A673 (cell line): ENCODE measurements at regions not wholly inside any gene's neighbourhood (a gene's known extent, or its start where the extent isn't known, plus 50 kb on each side); places are given as distances from the start of the nearest gene placed in this dataset.
"Not testable (repeated sequence)": the region's sequence is repeated elsewhere in the genome, so short reads cannot be mapped to it uniquely, and the experiment has no call there.

Experiments
- BruUV-seq: library from RNA; stranded (reverse); fragments of 400-500 nt; replicated peaks from 2 replicates; lab custom pipeline; 2021; lab: Mats Ljungman, UMichigan
- CTCF ChIA-PET: fragments of 300-600 bp; sonication (Branson Sonifier 250); formaldehyde crosslinking; loops from one replicate; lab custom pipeline; 2022; ENCODE audit warnings: antibody characterized with exemption; lab: Charles Lee
- POLR2A ChIA-PET: fragments of 300-600 bp; sonication (Branson Sonifier 250); formaldehyde crosslinking; loops from one replicate; lab custom pipeline; 2022; ENCODE audit warnings: antibody characterized with exemption; ENCODE audit not compliant: low non-redundant PET; lab: Charles Lee
- DNase-seq: peaks from one replicate; pipeline ENCODE4 v3.0.0-alpha.2; 2015; ENCODE audit warnings: low spot score
- H3K27ac ChIP-seq: fragments of 200-600 bp; sonication (generic); 2 replicates; pipeline ENCODE4 v1.5.1; 2016; ENCODE audit warnings: mixed run types, low read depth, mild to moderate bottlenecking, mixed read lengths, antibody characterized with exemption, low read length; ENCODE audit not compliant: poor library complexity, severe bottlenecking
- H3K27me3 ChIP-seq: fragments of 200-600 bp; sonication (generic); replicated peaks from 2 replicates; pipeline ENCODE4 v1.6.1; 2017; ENCODE audit warnings: mixed run types, low read depth, mild to moderate bottlenecking, mixed read lengths, antibody characterized with exemption, low read length; ENCODE audit not compliant: insufficient read depth, poor library complexity
- H3K36me3 ChIP-seq: fragments of 200-600 bp; sonication (generic); 2 replicates; pipeline ENCODE4 v1.6.1; 2016; ENCODE audit warnings: mixed run types, mild to moderate bottlenecking, mixed read lengths, antibody characterized with exemption, low read length; ENCODE audit not compliant: insufficient read depth, poor library complexity, severe bottlenecking
- H3K4me1 ChIP-seq: fragments of 200-600 bp; sonication (generic); 2 replicates; pipeline ENCODE4 v1.6.1; 2017; ENCODE audit warnings: mixed run types, mild to moderate bottlenecking, mixed read lengths, antibody characterized with exemption, low read length; ENCODE audit not compliant: insufficient read depth, poor library complexity, severe bottlenecking
- H3K4me3 ChIP-seq: fragments of 200-600 bp; sonication (generic); 2 replicates; pipeline ENCODE4 v1.5.1; 2016; ENCODE audit warnings: low read depth, mixed run types, mild to moderate bottlenecking, mixed read lengths, low read length; ENCODE audit not compliant: poor library complexity, severe bottlenecking
- H3K9me3 ChIP-seq: fragments of 200-600 bp; sonication (generic); 2 replicates; pipeline ENCODE4 v1.6.1; 2016; ENCODE audit warnings: mixed run types, low read depth, mild to moderate bottlenecking, mixed read lengths, antibody characterized with exemption, low read length; ENCODE audit not compliant: poor library complexity, severe bottlenecking
- intact Hi-C: fragments of 100-400 bp; cut with micrococcal nuclease; formaldehyde crosslinking; loops from one replicate; pipeline ENCODE4 v1.10.0; 2022; ENCODE audit not compliant: unreplicated experiment

DNA sequence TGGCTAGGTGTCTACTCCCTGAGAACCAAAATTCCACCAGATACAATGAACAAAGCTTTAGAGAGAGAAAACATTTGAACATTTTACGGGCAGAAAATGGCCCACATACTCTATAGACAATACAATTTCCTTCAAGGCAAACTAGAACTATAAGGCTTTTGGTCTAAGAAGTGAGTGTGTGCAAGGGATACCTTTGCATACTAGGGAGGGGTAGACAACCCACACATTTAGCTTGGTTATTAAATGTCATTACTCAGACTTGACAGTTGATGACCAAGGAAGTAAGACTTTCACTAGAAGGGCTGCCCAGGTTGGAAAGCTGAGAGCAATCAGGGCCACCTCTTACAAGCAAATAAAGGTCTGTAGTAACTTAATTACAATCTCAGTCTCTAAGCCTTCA, 64.0 kb upstream of the PLEKHM1 start:
- POLR2A ChIA-PET = not testable (repeated sequence)

DNA sequence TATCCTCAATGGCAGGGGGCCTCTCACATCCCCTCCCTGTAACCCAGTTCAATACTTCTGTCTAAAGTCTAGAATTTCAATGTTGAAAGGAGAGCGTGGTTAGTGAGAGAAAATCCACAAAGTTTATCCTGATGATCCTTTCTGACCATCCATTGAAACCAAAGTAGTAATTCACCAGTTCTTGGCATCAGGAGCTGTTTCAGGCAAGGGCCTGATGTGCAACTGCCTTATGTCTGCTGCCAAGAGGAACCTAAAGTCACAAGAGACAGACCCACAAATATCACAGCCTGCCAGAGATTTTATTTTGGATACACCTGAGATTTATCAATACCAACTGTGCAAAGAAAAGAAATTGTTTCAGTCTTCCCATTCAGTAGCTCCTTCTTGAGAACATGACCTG, 68.3 kb upstream of the PLEKHM1 start:
- DNase-seq, H3K4me3 ChIP-seq, BruUV-seq, H3K4me1 ChIP-seq, H3K9me3 ChIP-seq, intact Hi-C loops, POLR2A ChIA-PET, H3K27me3 ChIP-seq, CTCF ChIA-PET, H3K27ac ChIP-seq, H3K36me3 ChIP-seq: not testable (repeated sequence)

More for the DNA sequence above, 64.0 kb upstream of the PLEKHM1 start:
- H3K27me3 ChIP-seq, intact Hi-C loops, H3K4me3 ChIP-seq, H3K36me3 ChIP-seq, CTCF ChIA-PET, H3K4me1 ChIP-seq, BruUV-seq, DNase-seq, H3K27ac ChIP-seq, H3K9me3 ChIP-seq: not testable (repeated sequence)

DNA sequence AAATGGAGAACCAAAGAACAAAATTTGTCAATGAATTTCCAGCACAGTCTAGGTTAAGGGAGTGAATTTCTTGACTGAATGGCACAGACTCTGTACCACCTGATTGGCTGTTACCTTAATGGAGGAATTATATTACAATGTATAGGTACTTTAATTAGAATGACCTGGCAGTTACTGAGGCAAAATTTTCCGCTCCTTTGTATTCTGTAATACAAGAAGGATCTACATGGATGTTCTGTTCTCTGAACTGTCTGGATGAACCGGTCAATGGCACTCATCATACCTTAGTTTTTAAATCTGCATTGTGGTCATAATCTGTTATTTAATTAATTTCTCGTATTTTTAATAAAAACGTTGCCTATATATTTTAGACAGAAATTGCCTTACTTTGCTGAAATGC, 72.3 kb upstream of the PLEKHM1 start:
- intact Hi-C loops, DNase-seq, H3K27ac ChIP-seq, BruUV-seq, H3K36me3 ChIP-seq, POLR2A ChIA-PET, CTCF ChIA-PET, H3K27me3 ChIP-seq, H3K4me1 ChIP-seq, H3K9me3 ChIP-seq, H3K4me3 ChIP-seq: not testable (repeated sequence)

DNA sequence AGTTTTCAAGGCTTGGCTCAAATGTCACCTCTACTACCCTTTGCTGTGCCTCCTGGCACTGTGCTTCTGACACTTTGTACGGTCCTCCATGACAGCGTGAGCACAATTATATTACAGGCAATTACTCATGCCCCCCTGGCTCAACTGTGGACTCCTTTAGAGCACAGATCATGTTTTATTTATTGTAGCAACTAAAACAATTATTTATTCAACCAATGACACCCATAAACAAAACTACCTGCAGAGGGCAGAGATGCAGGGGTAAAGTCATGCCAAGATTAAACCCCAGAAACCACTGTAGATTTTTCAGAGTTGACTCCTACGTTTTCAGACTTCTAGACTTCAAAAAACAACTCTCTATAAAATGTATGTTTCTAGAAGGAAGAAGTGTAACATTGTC, 72.8 kb upstream of the PLEKHM1 start:
- POLR2A ChIA-PET = not testable (repeated sequence)

GRCh38 chr17:45568275-45568674, 77.8 kb upstream of the PLEKHM1 start:
- BruUV-seq, DNase-seq, H3K9me3 ChIP-seq, H3K27me3 ChIP-seq, H3K4me3 ChIP-seq, POLR2A ChIA-PET, H3K4me1 ChIP-seq, H3K27ac ChIP-seq, CTCF ChIA-PET, intact Hi-C loops, H3K36me3 ChIP-seq: not testable (repeated sequence)

More for the DNA sequence above, 72.8 kb upstream of the PLEKHM1 start:
- CTCF ChIA-PET, DNase-seq, H3K4me3 ChIP-seq, H3K27ac ChIP-seq, BruUV-seq, H3K36me3 ChIP-seq, H3K9me3 ChIP-seq, H3K27me3 ChIP-seq, intact Hi-C loops, H3K4me1 ChIP-seq: not testable (repeated sequence)

GRCh38 chr17:45573326-45573725, 82.8 kb upstream of the PLEKHM1 start:
- intact Hi-C loops, POLR2A ChIA-PET, BruUV-seq, H3K27ac ChIP-seq, CTCF ChIA-PET, H3K9me3 ChIP-seq, H3K4me3 ChIP-seq, H3K4me1 ChIP-seq, H3K27me3 ChIP-seq, H3K36me3 ChIP-seq, DNase-seq: not testable (repeated sequence)
